ENCODE measurements at regions not wholly inside any gene's neighbourhood (a gene's known extent, or its start where the extent isn't known, plus 50 kb on each side); places are given as distances from the start of the nearest gene placed in this dataset.

- TF ChIP-seq CTCF (IDR thresholded peaks at IDR 0.05; ENCODE audit: low read length) (no peak), EZH2 (IDR thresholded peaks at IDR 0.05; ENCODE audit: borderline replicate concordance, low read length) (no peak)
These were observed 105.6 kb downstream of the BTBD3 start for GRCh38 chr20:12023194-12023795.
